HCT116 (cell line): ENCODE measurements at regions not wholly inside any gene's neighbourhood (a gene's known extent, or its start where the extent isn't known, plus 50 kb on each side); places are given as distances from the start of the nearest gene placed in this dataset.

ENCODE experiments used
- ATAC-seq: fragments of 200-7000 bp; cut with Tn5 transposase; 2 replicates; pipeline ENCODE4 v1.9.1; 2020; ENCODE audit warnings: mild to moderate bottlenecking, moderate library complexity
- BruUV-seq: library from RNA; stranded (reverse); fragments of 400-500 nt; replicated peaks from 2 replicates; lab custom pipeline; 2021; lab: Mats Ljungman, UMichigan
- CTCF ChIA-PET: fragments of 300-600 bp; sonication (Branson Sonifier 250); formaldehyde crosslinking; loops from one replicate; lab custom pipeline; 2021; ENCODE audit warnings: antibody characterized with exemption; lab: Charles Lee
- POLR2A ChIA-PET: fragments of 300-600, 350-600 bp; sonication (Branson Sonifier 250); formaldehyde crosslinking; loops from one replicate; lab custom pipeline; 2021; ENCODE audit warnings: antibody characterized with exemption; lab: Charles Lee
- RAD21 ChIA-PET, 2 experiments: fragments of 300-600 bp; sonication (Branson Sonifier 250); formaldehyde crosslinking; loops; one replicate each; lab custom pipeline; 2023; ENCODE audit warnings: low total read pairs in 2 of 2; ENCODE audit not compliant: uncharacterized antibody in 2 of 2, unreplicated experiment in 2 of 2, low non-redundant PET in 1 of 2; lab: Charles Lee
- DNase-seq: peaks from one replicate; pipeline ENCODE4 v3.0.0-alpha.2; 2010; ENCODE audit warnings: low read depth, low spot score
- H2AFZ ChIP-seq: fragments of 200-600 bp; shearing (Covaris generic), sonication (generic); 2 replicates; pipeline ENCODE4 v1.6.1; 2017; ENCODE audit warnings: low read depth, mixed run types, mixed read lengths, antibody characterized with exemption, low read length; ENCODE audit not compliant: poor library complexity, severe bottlenecking
- H3K27ac ChIP-seq: 2 replicates; pipeline ENCODE4 v1.5.1; 2012; ENCODE audit warnings: low read depth, low read length
- H3K27me3 ChIP-seq: fragments of 200-600 bp; sonication (generic); 2 replicates; pipeline ENCODE4 v1.6.1; 2016; ENCODE audit warnings: mixed run types, low read length, mixed read lengths; ENCODE audit not compliant: insufficient read depth
- H3K36me3 ChIP-seq, 2 experiments: fragments of 200-500 bp in 1 of 2; fragments of 200-600 bp in 1 of 2; sonication (Bioruptor generic) in 1 of 2; sonication (generic) in 1 of 2; 2 replicates each; pipeline versions ENCODE4 v1.5.1 to v1.6.1; 2014 to 2016; ENCODE audit warnings: low read length in 2 of 2, inconsistent platforms in 1 of 2, mixed read lengths in 1 of 2, mixed run types in 1 of 2; ENCODE audit not compliant: insufficient read depth in 2 of 2, control insufficient read depth in 1 of 2
- H3K4me1 ChIP-seq, 2 experiments: fragments of 200-600 bp in 1 of 2; sonication (generic) in 1 of 2; 2 replicates each; pipeline versions ENCODE4 v1.5.1 to v1.6.1; 2012 to 2017; ENCODE audit warnings: low read length in 2 of 2, inconsistent platforms in 1 of 2, mild to moderate bottlenecking in 1 of 2, mixed read lengths in 1 of 2, mixed run types in 1 of 2, moderate library complexity in 1 of 2; ENCODE audit not compliant: insufficient read depth in 2 of 2, control insufficient read depth in 1 of 2
- H3K4me2 ChIP-seq: fragments of 200-600 bp; sonication (generic); 2 replicates; pipeline ENCODE4 v1.6.1; 2017; ENCODE audit warnings: mixed run types, low read length, mixed read lengths
- H3K4me3 ChIP-seq, 2 experiments: fragments of 200-600 bp in 1 of 2; sonication (generic) in 1 of 2; replicated peaks in 1 of 2; 2 replicates each; pipeline ENCODE4 v1.5.1; 2011 to 2016; ENCODE audit warnings: low read length in 2 of 2, control low read depth in 1 of 2, low read depth in 1 of 2, mild to moderate bottlenecking in 1 of 2, mixed read lengths in 1 of 2, mixed run types in 1 of 2
- H3K79me2 ChIP-seq: fragments of 200-600 bp; sonication (generic); 2 replicates; pipeline ENCODE4 v1.6.1; 2017; ENCODE audit warnings: mild to moderate bottlenecking, mixed run types, low read length, moderate library complexity, mixed read lengths; ENCODE audit not compliant: insufficient read depth
- H3K9ac ChIP-seq: fragments of 200-600 bp; sonication (generic); 2 replicates; pipeline ENCODE4 v1.6.1; 2016; ENCODE audit warnings: low read length, mixed read lengths
- H3K9me2 ChIP-seq: fragments of 200-600 bp; sonication (generic), shearing (Covaris generic); 2 replicates; pipeline ENCODE4 v1.6.1; 2017; ENCODE audit warnings: mixed run types, mild to moderate bottlenecking, moderate library complexity; ENCODE audit not compliant: insufficient read depth
- H3K9me3 ChIP-seq, 2 experiments: fragments of 200-500 bp in 1 of 2; fragments of 200-600 bp in 1 of 2; sonication (Bioruptor generic) in 1 of 2; sonication (generic) in 1 of 2; 2 replicates each; pipeline ENCODE4 v1.6.1; 2014 to 2017; ENCODE audit warnings: low read length in 2 of 2, mixed read lengths in 2 of 2, inconsistent platforms in 1 of 2, low read depth in 1 of 2, mild to moderate bottlenecking in 1 of 2, mixed run types in 1 of 2, moderate library complexity in 1 of 2; ENCODE audit not compliant: control insufficient read depth in 1 of 2, insufficient read depth in 1 of 2
- H4K20me1 ChIP-seq: fragments of 200-600 bp; sonication (generic), shearing (Covaris generic); 2 replicates; pipeline ENCODE4 v1.6.1; 2017; ENCODE audit warnings: mixed run types, mild to moderate bottlenecking, moderate library complexity; ENCODE audit not compliant: insufficient read depth
- CBX3 ChIP-seq: IDR thresholded peaks from 2 replicates; pipeline ENCODE4 v1.6.1; 2012; ENCODE audit warnings: low read depth
- CEBPB ChIP-seq: IDR thresholded peaks from 2 replicates; pipeline ENCODE4 v1.6.1; 2012; ENCODE audit warnings: low read depth
- EGR1 ChIP-seq: IDR thresholded peaks from 2 replicates; pipeline ENCODE4 v1.6.1; 2012; ENCODE audit warnings: low read depth
- ELF1 ChIP-seq: IDR thresholded peaks from 2 replicates; pipeline ENCODE4 v1.6.1; 2012; ENCODE audit warnings: low read depth, borderline replicate concordance
- JUND ChIP-seq: IDR thresholded peaks from 2 replicates; pipeline ENCODE4 v1.6.1; 2012
- SIN3A ChIP-seq: IDR thresholded peaks from 2 replicates; pipeline ENCODE4 v1.6.1; 2012; ENCODE audit warnings: low read depth
- SRF ChIP-seq: IDR thresholded peaks from 2 replicates; pipeline ENCODE4 v1.6.1; 2012; ENCODE audit warnings: low read depth
- TCF7L2 ChIP-seq: IDR thresholded peaks from 2 replicates; pipeline ENCODE4 v1.7.0; 2011; ENCODE audit warnings: borderline replicate concordance, inconsistent platforms; ENCODE audit not compliant: insufficient read depth, insufficient read length; ENCODE audit errors: extremely low read depth
- YY1 ChIP-seq: IDR thresholded peaks from 2 replicates; pipeline ENCODE4 v1.6.1; 2011; ENCODE audit warnings: low read length, low read depth, moderate library complexity, mild to moderate bottlenecking; ENCODE audit not compliant: insufficient replicate concordance; ENCODE audit errors: extremely low read depth
- intact Hi-C: fragments of 100-400 bp; cut with micrococcal nuclease; formaldehyde crosslinking; loops from 2 replicates; pipeline ENCODE4 v1.10.0; 2022
- TF ChIP-seq, protein P1 (sequence below): IDR thresholded peaks from 2 replicates; pipeline ENCODE4 v1.6.1; 2012
- TF ChIP-seq, protein P2 (sequence below): IDR thresholded peaks from 2 replicates; pipeline ENCODE4 v1.6.1; 2012; ENCODE audit warnings: low read depth

DNA sequence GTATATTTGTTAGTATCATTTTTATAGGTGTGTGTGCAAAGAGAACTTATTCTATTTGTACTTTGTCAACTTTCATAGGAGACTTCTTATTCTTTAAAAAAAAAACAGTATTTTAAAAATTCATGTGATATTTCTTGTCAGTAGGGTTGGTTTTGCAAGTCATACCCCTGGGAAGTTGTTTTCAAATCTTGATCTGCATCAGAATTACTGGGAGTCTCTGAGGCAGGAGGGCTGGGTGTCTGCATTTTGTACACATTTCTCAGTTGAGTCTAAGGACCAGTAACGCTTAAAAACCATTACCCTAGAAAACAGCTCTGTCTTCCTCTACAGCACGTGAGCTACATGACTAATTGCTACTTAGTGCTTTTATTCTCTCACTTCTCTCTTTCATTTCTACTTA, 76.0 kb upstream of the CTTNBP2NL start:
- ChIA-PET POLR2A (no interaction called here), CTCF (interaction anchor here (0.7 kb wide), 1 partner anchor 22 kb away, joined by 3 read pairs; no protein-coding TSS in a partner anchor), RAD21 (no interaction called here)
- H3K9me2 ChIP-seq = no peaks in the 10 kb centered on the region
- no peaks in the 10 kb centered on the region for H3K4me1 ChIP-seq
- H3K36me3 ChIP-seq = no peaks in the 10 kb centered on the region
- H3K27ac ChIP-seq = no peak overlapping the region
- intact Hi-C loops = no loop called here
- no peaks in the 10 kb centered on the region for H3K79me2 ChIP-seq
- no peaks in the 10 kb centered on the region for H3K9me3 ChIP-seq
- no peaks in the 10 kb centered on the region for H4K20me1 ChIP-seq
- H2AFZ ChIP-seq = no peak overlapping the region
- TF ChIP-seq SIN3A (no peak), TCF7L2 (no peak), JUND (no peak), CBX3 (no peak), CEBPB (no peak), SRF (no peak), EGR1 (no peak), YY1 (no peak), ELF1 (no peak)
- TF ChIP-seq, protein P1, sequence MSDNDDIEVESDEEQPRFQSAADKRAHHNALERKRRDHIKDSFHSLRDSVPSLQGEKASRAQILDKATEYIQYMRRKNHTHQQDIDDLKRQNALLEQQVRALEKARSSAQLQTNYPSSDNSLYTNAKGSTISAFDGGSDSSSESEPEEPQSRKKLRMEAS = no peak
- TF ChIP-seq, protein P2, sequence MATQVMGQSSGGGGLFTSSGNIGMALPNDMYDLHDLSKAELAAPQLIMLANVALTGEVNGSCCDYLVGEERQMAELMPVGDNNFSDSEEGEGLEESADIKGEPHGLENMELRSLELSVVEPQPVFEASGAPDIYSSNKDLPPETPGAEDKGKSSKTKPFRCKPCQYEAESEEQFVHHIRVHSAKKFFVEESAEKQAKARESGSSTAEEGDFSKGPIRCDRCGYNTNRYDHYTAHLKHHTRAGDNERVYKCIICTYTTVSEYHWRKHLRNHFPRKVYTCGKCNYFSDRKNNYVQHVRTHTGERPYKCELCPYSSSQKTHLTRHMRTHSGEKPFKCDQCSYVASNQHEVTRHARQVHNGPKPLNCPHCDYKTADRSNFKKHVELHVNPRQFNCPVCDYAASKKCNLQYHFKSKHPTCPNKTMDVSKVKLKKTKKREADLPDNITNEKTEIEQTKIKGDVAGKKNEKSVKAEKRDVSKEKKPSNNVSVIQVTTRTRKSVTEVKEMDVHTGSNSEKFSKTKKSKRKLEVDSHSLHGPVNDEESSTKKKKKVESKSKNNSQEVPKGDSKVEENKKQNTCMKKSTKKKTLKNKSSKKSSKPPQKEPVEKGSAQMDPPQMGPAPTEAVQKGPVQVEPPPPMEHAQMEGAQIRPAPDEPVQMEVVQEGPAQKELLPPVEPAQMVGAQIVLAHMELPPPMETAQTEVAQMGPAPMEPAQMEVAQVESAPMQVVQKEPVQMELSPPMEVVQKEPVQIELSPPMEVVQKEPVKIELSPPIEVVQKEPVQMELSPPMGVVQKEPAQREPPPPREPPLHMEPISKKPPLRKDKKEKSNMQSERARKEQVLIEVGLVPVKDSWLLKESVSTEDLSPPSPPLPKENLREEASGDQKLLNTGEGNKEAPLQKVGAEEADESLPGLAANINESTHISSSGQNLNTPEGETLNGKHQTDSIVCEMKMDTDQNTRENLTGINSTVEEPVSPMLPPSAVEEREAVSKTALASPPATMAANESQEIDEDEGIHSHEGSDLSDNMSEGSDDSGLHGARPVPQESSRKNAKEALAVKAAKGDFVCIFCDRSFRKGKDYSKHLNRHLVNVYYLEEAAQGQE = no peak
- no peak overlapping the region for H3K9ac ChIP-seq
- H3K4me3 ChIP-seq = no peak overlapping the region
- no TSS peak for BruUV-seq
- peaks cover 17% of the 10 kb centered on the region for H3K27me3 ChIP-seq
- DNase-seq = no peak
- no peak for ATAC-seq
- no peak overlapping the region for H3K4me2 ChIP-seq
